ENCODE measurements at regions not wholly inside any gene's neighbourhood (a gene's known extent, or its start where the extent isn't known, plus 50 kb on each side); places are given as distances from the start of the nearest gene placed in this dataset.
"Not testable (repeated sequence)": the region's sequence is repeated elsewhere in the genome, so short reads cannot be mapped to it uniquely, and the experiment has no call there.

DNA sequence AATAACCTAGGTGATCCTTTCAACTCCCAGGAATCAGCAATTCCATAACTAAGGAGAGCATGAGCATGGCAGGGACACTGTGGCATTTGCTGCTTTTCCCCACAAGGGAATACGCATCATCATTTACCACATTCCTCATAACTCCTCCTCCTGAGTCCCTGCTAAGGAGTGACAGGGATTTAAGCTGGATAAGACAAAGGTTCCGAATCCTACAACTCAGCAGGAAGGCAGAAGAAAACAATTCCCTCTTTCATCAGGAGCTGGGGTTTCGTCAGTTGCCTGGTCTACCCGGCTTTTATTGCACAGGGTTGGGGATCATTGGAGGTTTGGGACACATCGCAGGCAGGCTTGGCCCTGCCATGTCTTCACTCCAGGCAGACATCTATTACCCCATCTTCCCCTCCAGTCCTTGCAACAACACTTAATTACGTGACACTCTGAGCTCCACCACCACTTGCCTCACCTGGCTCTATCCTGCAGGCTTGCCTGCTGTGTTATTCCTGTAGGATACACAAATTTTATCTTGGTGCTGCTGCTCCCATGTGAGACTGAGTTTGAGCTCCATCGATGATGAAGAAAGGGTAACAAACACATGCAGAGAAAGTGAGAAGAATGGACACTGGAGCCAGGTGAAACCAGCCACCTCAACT lies 563.0 kb upstream of the KLF4 start:
- Histone ChIP-seq H3K9me3 (ENCODE audit: control insufficient read depth, insufficient read depth, low read length) (no peaks in the 10 kb centered on the region), H3K9ac (ENCODE audit: low read depth, low read length) (no peak overlapping the region), H3K36me3 (ENCODE audit: insufficient read depth, low read length) (no peaks in the 10 kb centered on the region), H3K4me1 (ENCODE audit: insufficient read depth, low read length) (peaks cover 21% of the 10 kb centered on the region; the same call in 1 of the 2 replicates)

DNA sequence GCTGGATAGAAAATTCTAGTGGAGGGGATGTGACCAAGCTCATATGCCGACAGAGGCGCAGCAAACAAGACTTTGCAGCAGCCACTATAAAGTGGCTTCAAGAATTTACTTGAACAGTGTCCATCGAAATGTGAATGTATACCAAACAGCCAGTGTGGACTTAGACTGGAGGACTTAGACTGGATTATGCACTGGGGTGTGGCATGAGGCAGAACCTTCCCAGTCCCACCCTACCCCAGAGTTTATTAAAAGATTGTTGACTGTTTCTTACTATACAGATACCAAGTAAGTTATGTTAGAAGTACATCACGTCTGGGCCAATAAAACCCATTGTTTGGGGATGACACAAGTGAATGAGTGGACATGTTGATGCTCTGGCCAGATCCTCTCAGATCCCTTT lies 561.3 kb upstream of the KLF4 start:
- H3K4me1 ChIP-seq (ENCODE audit: insufficient read depth, low read length) = peaks cover 21% of the 10 kb centered on the region; the same call in 1 of the 2 replicates
- no peaks in the 10 kb centered on the region for H3K9me3 ChIP-seq (ENCODE audit: control insufficient read depth, insufficient read depth, low read length)
- no peak overlapping the region for H3K9ac ChIP-seq (ENCODE audit: low read depth, low read length)
- H3K36me3 ChIP-seq (ENCODE audit: insufficient read depth, low read length) = no peaks in the 10 kb centered on the region

DNA sequence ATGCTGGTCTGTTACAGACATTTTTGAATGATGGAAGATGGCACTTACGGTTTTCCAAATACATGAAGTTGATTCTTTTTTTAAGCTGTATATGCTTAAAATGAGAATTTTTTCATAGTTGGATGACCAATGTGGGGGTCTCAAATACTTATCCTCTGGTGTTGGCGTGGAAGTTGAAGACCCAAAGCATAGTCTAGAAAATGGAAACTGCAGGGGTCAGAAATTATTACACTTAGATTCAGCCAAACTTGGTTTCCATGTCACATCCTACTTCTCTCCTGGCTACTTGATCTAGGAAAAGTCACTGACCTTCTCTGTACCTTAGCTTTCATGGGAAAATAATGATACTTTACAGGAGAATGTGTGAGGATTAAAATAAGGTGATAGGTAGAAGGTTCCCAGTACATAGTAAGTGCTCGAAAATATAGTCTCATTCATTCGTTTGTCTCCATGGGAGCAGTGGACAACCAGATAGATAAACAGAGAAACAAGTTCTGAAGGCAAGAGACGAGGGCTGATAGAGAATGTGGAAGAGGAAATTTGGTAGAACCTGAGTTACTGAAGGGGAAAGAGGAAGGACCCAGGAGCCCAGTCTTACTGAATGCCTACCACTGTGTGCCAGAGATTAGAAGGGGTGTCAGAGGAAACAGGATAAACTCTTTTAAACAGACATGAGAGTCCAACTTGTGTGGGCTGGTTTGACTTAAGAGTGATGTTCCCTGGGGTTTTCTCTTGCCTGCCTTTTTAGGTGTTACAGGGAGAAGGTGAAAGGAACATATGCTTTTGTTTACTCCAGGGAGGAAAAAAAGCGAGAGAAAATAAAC lies 560.3 kb upstream of the KLF4 start:
- Histone ChIP-seq H3K4me1 (ENCODE audit: insufficient read depth, low read length) (peaks cover 21% of the 10 kb centered on the region; the same call in 1 of the 2 replicates), H3K9me3 (ENCODE audit: control insufficient read depth, insufficient read depth, low read length) (no peaks in the 10 kb centered on the region), H3K36me3 (ENCODE audit: insufficient read depth, low read length) (no peaks in the 10 kb centered on the region), H3K9ac (ENCODE audit: low read depth, low read length) (no peak overlapping the region)

DNA sequence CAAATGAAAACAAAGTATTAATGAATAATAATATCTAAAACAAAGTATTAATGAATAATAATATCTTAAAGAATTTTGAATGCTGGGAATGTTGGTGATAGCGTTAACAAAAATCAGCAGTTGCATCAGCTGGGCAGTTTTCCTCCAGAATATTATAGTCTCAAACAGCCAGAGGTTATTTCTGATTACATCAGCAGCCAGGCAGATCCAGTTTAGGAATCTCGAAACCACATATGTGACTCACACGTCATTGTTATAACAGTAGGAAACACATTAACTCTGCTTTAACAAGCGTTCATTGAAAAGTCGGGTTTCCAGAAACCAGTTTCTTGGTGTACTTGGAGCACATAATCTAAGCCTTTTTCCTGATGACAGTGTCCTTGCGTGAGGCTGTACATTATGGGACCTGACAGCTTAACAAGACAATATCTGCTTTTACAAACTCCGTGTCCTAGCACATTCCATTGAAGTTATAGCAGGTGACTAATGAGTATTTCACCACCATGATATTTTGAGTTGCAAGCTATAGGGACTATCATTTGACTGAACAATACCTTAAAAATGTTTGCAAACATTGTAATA lies 559.5 kb upstream of the KLF4 start:
- H3K4me1 ChIP-seq (ENCODE audit: insufficient read depth, low read length) = peaks cover 21% of the 10 kb centered on the region; the same call in 1 of the 2 replicates
- H3K36me3 ChIP-seq (ENCODE audit: insufficient read depth, low read length) = no peaks in the 10 kb centered on the region
- H3K9me3 ChIP-seq (ENCODE audit: control insufficient read depth, insufficient read depth, low read length) = no peaks in the 10 kb centered on the region
- H3K9ac ChIP-seq (ENCODE audit: low read depth, low read length) = no peak overlapping the region

DNA sequence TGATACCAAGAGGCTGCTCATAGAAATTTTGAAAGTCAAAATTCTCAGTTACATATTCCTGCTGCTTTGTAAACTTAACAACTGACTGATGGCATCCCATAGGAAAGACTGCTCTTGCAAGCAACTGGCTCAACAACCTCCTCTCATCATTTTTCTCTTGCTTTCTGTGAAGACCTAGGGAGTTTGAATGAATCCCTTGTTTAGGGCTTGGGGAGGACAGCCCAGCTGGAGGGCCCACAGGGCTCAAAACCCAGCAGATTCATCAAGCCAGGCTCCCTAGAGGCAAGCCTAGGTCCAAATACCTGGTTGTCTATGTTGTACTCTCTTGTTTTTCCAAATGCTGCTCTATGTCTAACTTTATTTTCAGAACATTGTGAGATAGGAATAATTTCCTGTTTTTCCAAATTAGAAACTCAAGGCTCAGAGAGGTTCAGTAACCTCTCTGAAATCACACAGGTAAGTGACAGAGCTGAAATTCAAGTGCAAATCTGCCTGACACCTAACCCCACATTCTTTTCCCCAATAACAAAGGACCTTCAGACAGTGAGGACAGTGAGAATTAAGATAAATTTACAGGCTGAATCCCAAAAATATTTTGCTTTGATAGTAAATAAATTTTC lies 558.9 kb upstream of the KLF4 start:
- no peaks in the 10 kb centered on the region for H3K36me3 ChIP-seq (ENCODE audit: insufficient read depth, low read length)
- H3K9me3 ChIP-seq (ENCODE audit: control insufficient read depth, insufficient read depth, low read length) = 0 out of 2 replicates have a peak, but pooled peaks cover 2% of the 10 kb centered on the region
- H3K9ac ChIP-seq (ENCODE audit: low read depth, low read length) = no peak overlapping the region
- peaks cover 21% of the 10 kb centered on the region; the same call in 1 of the 2 replicates for H3K4me1 ChIP-seq (ENCODE audit: insufficient read depth, low read length)

DNA sequence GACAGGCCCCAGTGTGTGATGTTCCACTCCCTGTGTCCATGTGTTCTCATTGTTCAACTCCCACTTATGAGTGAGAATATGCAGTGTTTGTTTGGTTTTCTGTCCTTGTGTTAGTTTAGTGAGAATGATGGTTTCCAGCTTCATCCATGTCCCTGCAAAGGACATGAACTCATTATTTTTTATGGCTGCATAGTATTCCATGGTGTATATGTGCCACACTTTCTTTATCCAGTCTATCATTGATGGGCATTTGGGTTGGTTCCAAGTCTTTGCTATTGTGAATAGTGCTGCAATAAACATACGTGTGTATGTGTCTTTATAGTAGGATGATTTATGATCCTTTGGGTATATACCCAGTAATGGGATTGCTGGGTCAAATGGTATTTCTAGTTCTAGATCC lies 558.2 kb upstream of the KLF4 start:
- not testable (repeated sequence) for H3K9me3 ChIP-seq (ENCODE audit: control insufficient read depth, insufficient read depth, low read length); H3K36me3 ChIP-seq (ENCODE audit: insufficient read depth, low read length); H3K9ac ChIP-seq (ENCODE audit: low read depth, low read length)
- H3K4me1 ChIP-seq (ENCODE audit: insufficient read depth, low read length) = peaks cover 14% of the 10 kb centered on the region; the same call in 1 of the 2 replicates

DNA sequence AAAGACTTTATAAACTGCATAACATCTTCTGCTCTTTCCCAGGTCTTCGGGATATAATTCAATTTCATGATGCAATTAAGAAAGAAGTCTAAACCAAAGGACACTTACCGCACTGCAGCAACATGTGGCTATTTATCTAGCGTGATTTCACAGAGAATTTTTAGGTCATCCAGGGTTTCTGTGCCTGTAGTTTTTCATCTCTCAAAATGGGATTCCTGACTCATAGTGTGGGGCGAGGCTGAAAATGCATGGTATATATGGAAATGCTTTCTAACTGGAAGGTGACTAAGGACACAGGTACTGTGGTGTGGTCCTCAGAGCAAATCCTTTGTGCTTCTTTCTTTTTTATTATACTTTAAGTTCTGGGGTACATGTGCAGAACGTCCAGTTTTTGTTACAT lies 557.7 kb upstream of the KLF4 start:
- Histone ChIP-seq H3K9ac (ENCODE audit: low read depth, low read length) (no peak overlapping the region), H3K9me3 (ENCODE audit: control insufficient read depth, insufficient read depth, low read length) (peaks cover 7% of the 10 kb centered on the region; the same call in 1 of the 2 replicates), H3K4me1 (ENCODE audit: insufficient read depth, low read length) (peaks cover 9% of the 10 kb centered on the region; the same call in 1 of the 2 replicates), H3K36me3 (ENCODE audit: insufficient read depth, low read length) (no peaks in the 10 kb centered on the region)

DNA sequence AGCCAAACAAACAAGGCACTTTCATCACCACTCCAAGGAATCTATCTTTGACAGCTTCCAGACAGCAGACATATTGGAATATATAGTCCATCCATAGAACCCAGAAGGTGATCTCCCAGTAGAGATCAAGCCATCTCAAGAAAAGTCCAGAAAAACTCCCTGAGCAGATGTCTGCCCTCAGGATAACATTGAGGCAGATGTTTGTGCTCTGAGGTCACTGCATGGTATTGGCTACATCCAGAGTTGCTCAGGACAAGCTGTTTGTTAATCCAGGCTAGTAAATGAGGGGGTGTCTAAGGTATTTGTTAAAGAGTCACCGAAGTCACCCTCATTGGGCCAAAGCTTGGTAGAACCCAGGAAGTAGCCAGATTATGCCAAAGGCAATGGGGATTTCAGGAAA lies 556.3 kb upstream of the KLF4 start:
- Histone ChIP-seq H3K4me1 (ENCODE audit: insufficient read depth, low read length) (peaks cover 6% of the 10 kb centered on the region; the same call in 1 of the 2 replicates), H3K36me3 (ENCODE audit: insufficient read depth, low read length) (no peaks in the 10 kb centered on the region), H3K9me3 (ENCODE audit: control insufficient read depth, insufficient read depth, low read length) (peaks cover 7% of the 10 kb centered on the region; the same call in 1 of the 2 replicates), H3K9ac (ENCODE audit: low read depth, low read length) (no peak overlapping the region)

DNA sequence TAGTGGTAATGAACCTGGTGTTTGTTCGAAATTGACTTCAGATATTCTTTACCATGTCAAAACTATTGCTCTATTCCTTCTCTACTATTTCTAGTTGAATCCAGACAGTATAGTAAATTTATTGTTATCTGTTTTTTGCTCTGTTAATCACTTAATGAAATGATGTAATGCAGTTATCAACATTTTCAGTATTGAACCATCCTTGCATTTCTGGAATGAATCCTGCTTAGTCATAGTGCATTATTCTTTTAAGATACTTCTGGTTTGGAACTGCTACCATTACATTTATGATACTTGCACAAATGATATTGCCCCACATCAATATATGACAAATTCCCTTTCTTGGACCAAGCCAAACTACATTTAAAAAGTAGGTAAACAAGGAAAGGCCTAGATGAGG lies 554.0 kb upstream of the KLF4 start:
- Histone ChIP-seq H3K9ac (ENCODE audit: low read depth, low read length) (no peak overlapping the region), H3K4me1 (ENCODE audit: insufficient read depth, low read length) (no peaks in the 10 kb centered on the region), H3K9me3 (ENCODE audit: control insufficient read depth, insufficient read depth, low read length) (peaks cover 7% of the 10 kb centered on the region; the same call in 1 of the 2 replicates), H3K36me3 (ENCODE audit: insufficient read depth, low read length) (no peaks in the 10 kb centered on the region)

DNA sequence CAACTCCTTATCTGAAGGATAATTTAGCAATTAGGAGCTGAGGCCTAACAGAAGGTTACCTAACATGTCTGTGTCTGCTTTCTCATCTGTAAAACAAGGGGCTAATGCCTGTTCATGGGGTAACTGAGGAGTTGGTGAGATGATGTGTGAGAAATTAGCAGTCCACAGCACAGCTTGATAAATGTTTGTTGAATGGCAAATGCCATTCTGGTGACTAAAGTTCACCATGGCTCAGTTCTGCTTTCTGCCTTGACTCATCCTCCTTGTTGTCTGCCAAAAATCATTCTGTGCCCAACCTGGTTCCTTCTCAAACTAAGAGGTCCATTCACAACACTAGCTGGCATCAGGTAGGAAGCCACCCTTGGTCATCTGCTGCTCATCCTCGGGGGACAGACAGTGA lies 552.0 kb upstream of the KLF4 start:
- Histone ChIP-seq H3K36me3 (ENCODE audit: insufficient read depth, low read length) (no peaks in the 10 kb centered on the region), H3K9me3 (ENCODE audit: control insufficient read depth, insufficient read depth, low read length) (peaks cover 7% of the 10 kb centered on the region; the same call in 1 of the 2 replicates), H3K9ac (ENCODE audit: low read depth, low read length) (no peak overlapping the region), H3K4me1 (ENCODE audit: insufficient read depth, low read length) (no peaks in the 10 kb centered on the region)

DNA sequence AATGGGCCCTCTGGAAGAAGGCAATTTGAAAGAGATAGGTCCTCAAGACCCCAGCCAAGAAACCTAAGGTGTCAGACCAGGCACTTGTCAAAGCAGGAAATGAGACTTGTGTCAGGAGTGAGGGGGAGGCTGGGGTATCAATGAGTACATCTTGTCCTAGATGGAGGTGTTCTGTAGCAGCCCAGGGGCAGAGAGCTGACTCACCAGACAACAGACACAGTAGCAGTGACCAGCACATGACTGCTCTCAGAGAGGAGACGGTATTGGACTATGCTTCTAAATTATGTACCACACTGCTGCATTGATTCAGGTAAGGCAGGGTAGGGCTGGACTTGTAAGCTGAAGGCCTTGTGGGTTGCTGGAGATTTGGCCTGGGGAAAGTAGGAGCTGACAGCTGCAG lies 551.2 kb upstream of the KLF4 start:
- no peak overlapping the region for H3K9ac ChIP-seq (ENCODE audit: low read depth, low read length)
- H3K9me3 ChIP-seq (ENCODE audit: control insufficient read depth, insufficient read depth, low read length) = peaks cover 7% of the 10 kb centered on the region; the same call in 1 of the 2 replicates
- H3K4me1 ChIP-seq (ENCODE audit: insufficient read depth, low read length) = no peaks in the 10 kb centered on the region
- H3K36me3 ChIP-seq (ENCODE audit: insufficient read depth, low read length) = no peaks in the 10 kb centered on the region

DNA sequence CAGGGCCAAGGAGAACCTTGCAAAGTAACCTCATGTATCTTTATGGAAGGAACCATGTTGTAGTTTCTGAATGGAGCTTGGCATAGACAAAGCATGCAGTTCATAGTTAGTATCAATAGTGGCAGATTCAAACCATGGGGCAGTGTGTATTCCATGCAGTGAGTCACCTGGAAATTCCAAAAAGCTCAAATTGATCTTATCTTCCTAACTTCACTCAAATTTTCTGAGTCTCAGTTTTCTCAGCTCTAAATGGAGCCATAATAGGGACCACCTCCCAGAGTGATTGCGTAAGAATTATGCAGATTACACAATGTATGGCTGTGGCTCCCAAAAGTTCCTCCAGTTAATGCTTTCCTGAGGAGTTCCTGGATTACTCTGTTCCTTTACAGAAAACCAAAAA lies 549.9 kb upstream of the KLF4 start:
- H3K4me1 ChIP-seq (ENCODE audit: insufficient read depth, low read length) = no peaks in the 10 kb centered on the region
- peaks cover 7% of the 10 kb centered on the region; the same call in 1 of the 2 replicates for H3K9me3 ChIP-seq (ENCODE audit: control insufficient read depth, insufficient read depth, low read length)
- H3K9ac ChIP-seq (ENCODE audit: low read depth, low read length) = no peak overlapping the region
- H3K36me3 ChIP-seq (ENCODE audit: insufficient read depth, low read length) = no peaks in the 10 kb centered on the region

DNA sequence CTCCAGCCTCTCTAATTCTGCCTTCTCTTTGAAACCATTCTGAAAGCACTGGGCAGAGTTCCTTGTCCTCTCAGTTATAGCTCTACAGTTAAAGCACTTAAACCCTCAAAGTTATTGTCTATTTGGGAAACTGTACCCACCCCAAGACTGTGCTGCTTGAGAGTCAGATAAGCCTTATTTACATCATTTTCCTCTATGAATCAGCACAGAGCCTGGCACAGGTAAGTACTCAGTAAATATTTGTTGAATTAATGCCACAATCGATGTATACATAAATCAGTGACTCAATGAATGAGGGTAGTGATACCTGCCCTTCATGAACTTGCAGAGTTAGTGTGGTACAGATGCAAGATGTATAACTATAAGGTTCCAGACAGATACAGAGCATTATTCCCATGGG lies 549.4 kb upstream of the KLF4 start:
- no peaks in the 10 kb centered on the region for H3K36me3 ChIP-seq (ENCODE audit: insufficient read depth, low read length)
- peaks cover 7% of the 10 kb centered on the region; the same call in 1 of the 2 replicates for H3K9me3 ChIP-seq (ENCODE audit: control insufficient read depth, insufficient read depth, low read length)
- no peak overlapping the region for H3K9ac ChIP-seq (ENCODE audit: low read depth, low read length)
- no peaks in the 10 kb centered on the region for H3K4me1 ChIP-seq (ENCODE audit: insufficient read depth, low read length)

DNA sequence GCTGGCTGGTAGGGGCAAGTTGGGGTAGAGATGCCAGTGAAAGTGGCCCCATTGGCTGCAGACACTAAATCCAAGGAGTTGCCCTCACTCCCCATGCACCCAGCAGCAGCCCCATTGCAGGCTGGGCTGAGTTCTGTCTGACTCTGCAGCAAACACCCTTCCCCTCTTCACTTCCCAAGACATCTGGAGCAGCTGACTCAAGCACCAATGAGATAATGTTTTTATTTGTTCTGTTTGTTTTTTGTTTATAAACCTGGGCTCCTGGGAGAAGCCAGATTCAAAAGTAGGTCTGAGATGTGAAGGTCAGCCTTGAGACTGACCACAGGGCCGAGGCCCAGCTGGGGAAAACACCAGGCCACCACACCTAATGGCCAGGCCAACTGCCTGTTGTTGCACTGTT lies 545.9 kb upstream of the KLF4 start:
- H3K36me3 ChIP-seq (ENCODE audit: insufficient read depth, low read length) = no peaks in the 10 kb centered on the region
- no peaks in the 10 kb centered on the region for H3K4me1 ChIP-seq (ENCODE audit: insufficient read depth, low read length)
- no peaks in the 10 kb centered on the region for H3K9me3 ChIP-seq (ENCODE audit: control insufficient read depth, insufficient read depth, low read length)
- H3K9ac ChIP-seq (ENCODE audit: low read depth, low read length) = no peak overlapping the region

Measured in ES-I3 (cell line).